Astrocyte (in vitro differentiated cells and primary cell): ENCODE measurements at regions not wholly inside any gene's neighbourhood (a gene's known extent, or its start where the extent isn't known, plus 50 kb on each side); places are given as distances from the start of the nearest gene placed in this dataset.
A peak's percentile ranks its signal among the peaks of the same experiment; 100 is the strongest.

ENCODE experiments used
- DNase-seq: peaks from one replicate; pipeline ENCODE4 v3.0.0-alpha.2; 2010; ENCODE audit warnings: low read depth
- FAIRE-seq: peaks from 2 replicates; lab custom pipeline; 2011; peaks lifted over from hg19 to GRCh38; lab: Jason Lieb, UNC
- H2AFZ ChIP-seq: 2 replicates; pipeline ENCODE4 v1.6.0; 2012; ENCODE audit warnings: low read depth, low read length, inconsistent platforms
- H3K27ac ChIP-seq: 2 replicates; pipeline ENCODE4 v1.5.1; 2011; ENCODE audit warnings: low read depth, low read length, inconsistent platforms
- H3K27me3 ChIP-seq: 2 replicates; pipeline ENCODE4 v1.6.0; 2011; ENCODE audit warnings: low read length, inconsistent platforms; ENCODE audit not compliant: insufficient read depth
- H3K36me3 ChIP-seq: 2 replicates; pipeline ENCODE4 v1.5.1; 2011; ENCODE audit warnings: low read length, inconsistent platforms; ENCODE audit not compliant: insufficient read depth
- H3K4me1 ChIP-seq: 2 replicates; pipeline ENCODE4 v1.5.1; 2011; ENCODE audit warnings: low read length, inconsistent platforms; ENCODE audit not compliant: insufficient read depth
- H3K4me2 ChIP-seq: 2 replicates; pipeline ENCODE4 v1.6.0; 2012; ENCODE audit warnings: low read length, inconsistent platforms
- H3K4me3 ChIP-seq: 2 replicates; pipeline ENCODE4 v1.5.1; 2011; ENCODE audit warnings: low read depth, mild to moderate bottlenecking, low read length, inconsistent platforms; ENCODE audit not compliant: insufficient read depth
- H3K79me2 ChIP-seq: 2 replicates; pipeline ENCODE4 v1.6.0; 2012; ENCODE audit warnings: mild to moderate bottlenecking, low read length, inconsistent platforms; ENCODE audit not compliant: insufficient read depth
- H3K9ac ChIP-seq: 2 replicates; pipeline ENCODE4 v1.6.0; 2012; ENCODE audit warnings: mild to moderate bottlenecking, low read length, inconsistent platforms
- H3K9me3 ChIP-seq: 2 replicates; pipeline ENCODE4 v1.5.1; 2012; ENCODE audit warnings: low read depth, mild to moderate bottlenecking, low read length, inconsistent platforms; ENCODE audit not compliant: insufficient read depth
- H4K20me1 ChIP-seq: 2 replicates; pipeline ENCODE4 v1.6.0; 2012; ENCODE audit warnings: low read length, inconsistent platforms; ENCODE audit not compliant: insufficient read depth
- H3K27ac Mint-ChIP-seq: one replicate; pipeline ENCODE4 v1.8.0; 2021; ENCODE audit warnings: mild to moderate bottlenecking, mixed read lengths; ENCODE audit not compliant: unreplicated experiment
- H3K27me3 Mint-ChIP-seq: one replicate; pipeline ENCODE4 v1.8.0; 2021; ENCODE audit warnings: low read depth, mixed read lengths; ENCODE audit not compliant: unreplicated experiment
- H3K36me3 Mint-ChIP-seq: one replicate; pipeline ENCODE4 v1.8.0; 2021; ENCODE audit warnings: low read depth, mixed read lengths; ENCODE audit not compliant: unreplicated experiment
- H3K4me1 Mint-ChIP-seq: one replicate; pipeline ENCODE4 v1.8.0; 2021; ENCODE audit warnings: low read depth, mixed read lengths; ENCODE audit not compliant: unreplicated experiment
- H3K4me3 Mint-ChIP-seq: one replicate; pipeline ENCODE4 v1.8.0; 2021; ENCODE audit warnings: mild to moderate bottlenecking, moderate library complexity, mixed read lengths; ENCODE audit not compliant: unreplicated experiment
- H3K9me3 Mint-ChIP-seq: one replicate; pipeline ENCODE4 v1.8.0; 2021; ENCODE audit warnings: mild to moderate bottlenecking, mixed read lengths; ENCODE audit not compliant: unreplicated experiment
- EZH2 ChIP-seq: IDR thresholded peaks from 2 replicates; pipeline ENCODE4 v1.6.1; 2012; ENCODE audit warnings: mild to moderate bottlenecking, low read length, inconsistent platforms; ENCODE audit not compliant: insufficient read depth
- TF ChIP-seq, protein P1 (sequence below): IDR thresholded peaks from 2 replicates; pipeline ENCODE4 v1.5.1; 2011; ENCODE audit warnings: low read depth, mild to moderate bottlenecking, inconsistent platforms, low read length, moderate library complexity; ENCODE audit not compliant: insufficient read depth

- H2AFZ ChIP-seq, result no peak overlapping the region
- H3K36me3 Mint-ChIP-seq, result no peaks in the 10 kb centered on the region
- peaks cover 30% of the 10 kb centered on the region for H3K4me1 ChIP-seq
- no peaks in the 10 kb centered on the region for H3K79me2 ChIP-seq
- H3K4me3 ChIP-seq, result no peak overlapping the region
- H3K9me3 ChIP-seq, result no peaks in the 10 kb centered on the region
- TF ChIP-seq EZH2, result no peak
- TF ChIP-seq, protein P1, sequence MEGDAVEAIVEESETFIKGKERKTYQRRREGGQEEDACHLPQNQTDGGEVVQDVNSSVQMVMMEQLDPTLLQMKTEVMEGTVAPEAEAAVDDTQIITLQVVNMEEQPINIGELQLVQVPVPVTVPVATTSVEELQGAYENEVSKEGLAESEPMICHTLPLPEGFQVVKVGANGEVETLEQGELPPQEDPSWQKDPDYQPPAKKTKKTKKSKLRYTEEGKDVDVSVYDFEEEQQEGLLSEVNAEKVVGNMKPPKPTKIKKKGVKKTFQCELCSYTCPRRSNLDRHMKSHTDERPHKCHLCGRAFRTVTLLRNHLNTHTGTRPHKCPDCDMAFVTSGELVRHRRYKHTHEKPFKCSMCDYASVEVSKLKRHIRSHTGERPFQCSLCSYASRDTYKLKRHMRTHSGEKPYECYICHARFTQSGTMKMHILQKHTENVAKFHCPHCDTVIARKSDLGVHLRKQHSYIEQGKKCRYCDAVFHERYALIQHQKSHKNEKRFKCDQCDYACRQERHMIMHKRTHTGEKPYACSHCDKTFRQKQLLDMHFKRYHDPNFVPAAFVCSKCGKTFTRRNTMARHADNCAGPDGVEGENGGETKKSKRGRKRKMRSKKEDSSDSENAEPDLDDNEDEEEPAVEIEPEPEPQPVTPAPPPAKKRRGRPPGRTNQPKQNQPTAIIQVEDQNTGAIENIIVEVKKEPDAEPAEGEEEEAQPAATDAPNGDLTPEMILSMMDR, result no peak
- H3K27me3 Mint-ChIP-seq, result no peaks in the 10 kb centered on the region
- H3K9me3 Mint-ChIP-seq, result no peaks in the 10 kb centered on the region
- peak overlapping the region; percentile 53 for H3K27ac Mint-ChIP-seq
- H3K4me3 Mint-ChIP-seq, result no peak overlapping the region
- peak overlapping the region; percentile 64 for H3K4me2 ChIP-seq
- H3K27me3 ChIP-seq, result no peaks in the 10 kb centered on the region
- no peaks in the 10 kb centered on the region for H3K36me3 ChIP-seq
- peak overlapping the region; percentile 64 for H3K27ac ChIP-seq
- DNase-seq (no peak), FAIRE-seq (no peak)
- H3K4me1 Mint-ChIP-seq, result peaks cover 34% of the 10 kb centered on the region
- no peaks in the 10 kb centered on the region for H4K20me1 ChIP-seq
- no peak overlapping the region for H3K9ac ChIP-seq
Observed at GRCh38 chr2:45237128-45237527, 227.9 kb upstream of the SIX2 start.

DNA sequence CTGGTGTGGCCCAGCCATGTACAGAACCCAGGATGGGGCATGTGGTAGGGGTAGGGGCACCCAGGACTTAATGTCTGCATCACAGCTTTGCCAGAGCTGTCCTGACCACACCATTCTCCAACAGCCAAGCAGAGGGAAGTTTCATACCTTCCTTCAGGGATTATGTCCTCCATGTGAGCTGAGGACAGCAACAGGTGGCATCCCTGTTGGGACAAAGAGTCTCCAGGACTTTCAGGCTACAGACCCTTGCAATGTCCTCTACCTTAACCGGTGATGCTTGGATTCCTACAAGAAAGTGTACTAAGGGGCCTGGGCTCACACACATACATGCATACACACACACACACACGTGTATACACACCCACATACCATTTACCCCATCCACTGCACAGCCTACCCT, 227.0 kb upstream of the SIX2 start:
- peaks cover 23% of the 10 kb centered on the region for H3K4me1 ChIP-seq
- no peak for DNase-seq
- Mint-ChIP-seq H3K4me1 (peaks cover 26% of the 10 kb centered on the region), H3K27ac (no peak overlapping the region), H3K36me3 (no peaks in the 10 kb centered on the region), H3K9me3 (no peaks in the 10 kb centered on the region), H3K27me3 (no peaks in the 10 kb centered on the region), H3K4me3 (no peak overlapping the region)
- no peak overlapping the region for H3K9ac ChIP-seq
- peaks cover 4% of the 10 kb centered on the region for H3K27me3 ChIP-seq
- no peak for FAIRE-seq
- TF ChIP-seq, protein P1, result no peak
- no peak for TF ChIP-seq EZH2
- H3K9me3 ChIP-seq, result no peaks in the 10 kb centered on the region
- no peak overlapping the region for H3K27ac ChIP-seq
- H3K4me2 ChIP-seq, result no peak overlapping the region
- no peak overlapping the region for H2AFZ ChIP-seq
- H3K36me3 ChIP-seq, result no peaks in the 10 kb centered on the region
- H3K4me3 ChIP-seq, result no peak overlapping the region
- no peaks in the 10 kb centered on the region for H3K79me2 ChIP-seq
- no peaks in the 10 kb centered on the region for H4K20me1 ChIP-seq

- Histone ChIP-seq H4K20me1 (no peaks in the 10 kb centered on the region), H3K4me2 (no peak overlapping the region), H2AFZ (no peak overlapping the region), H3K4me3 (no peak overlapping the region), H3K36me3 (no peaks in the 10 kb centered on the region), H3K9ac (no peak overlapping the region), H3K27me3 (peaks cover 4% of the 10 kb centered on the region), H3K9me3 (no peaks in the 10 kb centered on the region), H3K27ac (no peak overlapping the region), H3K79me2 (no peaks in the 10 kb centered on the region), H3K4me1 (peaks cover 11% of the 10 kb centered on the region)
- FAIRE-seq, result no peak
- TF ChIP-seq, protein P1, result no peak
- no peak for TF ChIP-seq EZH2
- H3K27me3 Mint-ChIP-seq, result no peaks in the 10 kb centered on the region
- peaks cover 10% of the 10 kb centered on the region for H3K4me1 Mint-ChIP-seq
- no peak for DNase-seq
- no peaks in the 10 kb centered on the region for H3K9me3 Mint-ChIP-seq
- no peaks in the 10 kb centered on the region for H3K36me3 Mint-ChIP-seq
- no peak overlapping the region for H3K27ac Mint-ChIP-seq
- no peak overlapping the region for H3K4me3 Mint-ChIP-seq
Observed at GRCh38 chr2:45233301-45233700, 224.0 kb upstream of the SIX2 start.
